Activated T-helper 2 cell treated with anti-CD3 and anti-CD28 coated beads, Interferon-gamma antibody, Interleukin-2, Interleukin-4, amounts not matched to agents 10 μg/mL and 5 μg/mL and 100 μg/mL, durations not matched to agents 14 hours and 24 hours and 36 hours (primary cell): ENCODE measurements at regions not wholly inside any gene's neighbourhood (a gene's known extent, or its start where the extent isn't known, plus 50 kb on each side); places are given as distances from the start of the nearest gene placed in this dataset.
A peak's percentile ranks its signal among the peaks of the same experiment; 100 is the strongest.
"Not testable (repeated sequence)": the region's sequence is repeated elsewhere in the genome, so short reads cannot be mapped to it uniquely, and the experiment has no call there.

Experiments
- DNase-seq: peaks from one replicate; pipeline ENCODE4 v3.0.0; 2021; ENCODE audit warnings: low spot score
- H3K27ac Mint-ChIP-seq: one replicate; pipeline ENCODE4 v1.8.0; 2021; ENCODE audit warnings: mixed read lengths
- H3K27me3 Mint-ChIP-seq: one replicate; pipeline ENCODE4 v1.8.0; 2021; ENCODE audit warnings: low read depth, mixed read lengths
- H3K36me3 Mint-ChIP-seq: one replicate; pipeline ENCODE4 v1.8.0; 2021; ENCODE audit warnings: low read depth, mixed read lengths
- H3K4me1 Mint-ChIP-seq: one replicate; pipeline ENCODE4 v1.8.0; 2021; ENCODE audit warnings: low read depth, mixed read lengths
- H3K4me3 Mint-ChIP-seq: one replicate; pipeline ENCODE4 v1.8.0; 2021; ENCODE audit warnings: low read depth, mild to moderate bottlenecking, moderate library complexity, mixed read lengths
- H3K9me3 Mint-ChIP-seq: one replicate; pipeline ENCODE4 v1.8.0; 2021; ENCODE audit warnings: mixed read lengths
- intact Hi-C: fragments of 100-400 bp; cut with micrococcal nuclease; formaldehyde crosslinking; loops from one replicate; pipeline ENCODE4 v1.15.1; 2023

- peaks cover 22% of the 10 kb centered on the region for H3K9me3 Mint-ChIP-seq
- no peak overlapping the region for H3K4me3 Mint-ChIP-seq
- DNase-seq: no peak
- intact Hi-C loops: no loop called here
- H3K27me3 Mint-ChIP-seq: no peaks in the 10 kb centered on the region
- H3K36me3 Mint-ChIP-seq: peaks cover 21% of the 10 kb centered on the region
- H3K27ac Mint-ChIP-seq: no peak overlapping the region
- H3K4me1 Mint-ChIP-seq: peaks cover 39% of the 10 kb centered on the region
These were observed 145.3 kb upstream of the FAM3C start for GRCh38 chr7:121541457-121541856.

GRCh38 chr7:121540138-121540537 lies 144.0 kb upstream of the FAM3C start:
- Mint-ChIP-seq H3K27ac (no peak overlapping the region), H3K4me3 (no peak overlapping the region)
- intact Hi-C loops: no loop called here

GRCh38 chr7:121537031-121537430 lies 140.9 kb upstream of the FAM3C start:
- Mint-ChIP-seq H3K36me3 (peaks cover 12% of the 10 kb centered on the region), H3K27ac (no peak overlapping the region), H3K9me3 (peaks cover 14% of the 10 kb centered on the region), H3K4me3 (no peak overlapping the region), H3K27me3 (no peaks in the 10 kb centered on the region), H3K4me1 (peaks cover 14% of the 10 kb centered on the region)
- no peak for DNase-seq
- intact Hi-C loops: no loop called here

More at GRCh38 chr7:121540138-121540537, 144.0 kb upstream of the FAM3C start:
- Mint-ChIP-seq H3K36me3 (peaks cover 17% of the 10 kb centered on the region), H3K4me1 (peaks cover 26% of the 10 kb centered on the region), H3K9me3 (peaks cover 15% of the 10 kb centered on the region), H3K27me3 (no peaks in the 10 kb centered on the region)
- DNase-seq: no peak

GRCh38 chr7:121531175-121532070 lies 135.3 kb upstream of the FAM3C start:
- H3K27me3 Mint-ChIP-seq: no peaks in the 10 kb centered on the region
- no peak for DNase-seq

GRCh38 chr7:121530227-121531174 lies 134.4 kb upstream of the FAM3C start:
- Mint-ChIP-seq H3K27ac (peak overlapping the region; percentile 94), H3K4me1 (peaks cover 40% of the 10 kb centered on the region), H3K27me3 (no peaks in the 10 kb centered on the region), H3K36me3 (peaks cover 18% of the 10 kb centered on the region), H3K4me3 (peak overlapping the region; percentile 45), H3K9me3 (peaks cover 5% of the 10 kb centered on the region)
- intact Hi-C loops: loop anchor here (1.0 to 5.0 kb wide), 9 partner anchors 12 to 578 kb away; partner anchors contain the start of genes FAM3C and ING3
- peak; percentile 62 for DNase-seq

More at GRCh38 chr7:121531175-121532070, 135.3 kb upstream of the FAM3C start:
- peak overlapping the region; percentile 94 for H3K27ac Mint-ChIP-seq
- H3K4me1 Mint-ChIP-seq: peaks cover 38% of the 10 kb centered on the region
- no peak overlapping the region for H3K4me3 Mint-ChIP-seq
- H3K36me3 Mint-ChIP-seq: peaks cover 18% of the 10 kb centered on the region
- H3K9me3 Mint-ChIP-seq: peaks cover 5% of the 10 kb centered on the region
- intact Hi-C loops: loop anchor here (2.0 to 5.0 kb wide), 2 partner anchors 551 to 579 kb away; partner anchors contain the start of gene ING3

GRCh38 chr7:121529003-121529402 lies 132.9 kb upstream of the FAM3C start:
- Mint-ChIP-seq H3K4me3 (no peak overlapping the region), H3K4me1 (peaks cover 41% of the 10 kb centered on the region), H3K36me3 (peaks cover 18% of the 10 kb centered on the region), H3K9me3 (peaks cover 5% of the 10 kb centered on the region), H3K27ac (peak overlapping the region; percentile 94), H3K27me3 (no peaks in the 10 kb centered on the region)
- intact Hi-C loops: no loop called here
- DNase-seq: no peak

- H3K4me1 Mint-ChIP-seq: peaks cover 42% of the 10 kb centered on the region
- H3K27me3 Mint-ChIP-seq, H3K27ac Mint-ChIP-seq, H3K4me3 Mint-ChIP-seq, H3K9me3 Mint-ChIP-seq, DNase-seq, intact Hi-C loops, H3K36me3 Mint-ChIP-seq: not testable (repeated sequence)
These were observed 130.1 kb upstream of the FAM3C start for GRCh38 chr7:121526210-121526609.

- Mint-ChIP-seq H3K27me3 (no peaks in the 10 kb centered on the region), H3K4me3 (no peak overlapping the region), H3K4me1 (peaks cover 42% of the 10 kb centered on the region), H3K27ac (no peak overlapping the region), H3K9me3 (no peaks in the 10 kb centered on the region), H3K36me3 (peaks cover 9% of the 10 kb centered on the region)
- no peak for DNase-seq
- intact Hi-C loops: no loop called here
These were observed 129.2 kb upstream of the FAM3C start for GRCh38 chr7:121525155-121525819.

- Mint-ChIP-seq H3K4me1 (peaks cover 36% of the 10 kb centered on the region), H3K27ac (no peak overlapping the region), H3K27me3 (no peaks in the 10 kb centered on the region), H3K4me3 (no peak overlapping the region), H3K36me3 (peaks cover 5% of the 10 kb centered on the region), H3K9me3 (peaks cover 9% of the 10 kb centered on the region)
- DNase-seq: no peak
- intact Hi-C loops: no loop called here
These were observed 125.7 kb upstream of the FAM3C start for GRCh38 chr7:121521711-121522400.

GRCh38 chr7:121520911-121521310 lies 124.8 kb upstream of the FAM3C start:
- DNase-seq: no peak

GRCh38 chr7:121519548-121520521 lies 123.7 kb upstream of the FAM3C start:
- peaks cover 9% of the 10 kb centered on the region for H3K9me3 Mint-ChIP-seq
- H3K27ac Mint-ChIP-seq: peak overlapping the region; percentile 14
- H3K27me3 Mint-ChIP-seq: no peaks in the 10 kb centered on the region
- intact Hi-C loops: no loop called here
- H3K4me3 Mint-ChIP-seq: no peak overlapping the region
- DNase-seq: no peak
- H3K36me3 Mint-ChIP-seq: peaks cover 5% of the 10 kb centered on the region
- H3K4me1 Mint-ChIP-seq: peaks cover 31% of the 10 kb centered on the region

More at GRCh38 chr7:121520911-121521310, 124.8 kb upstream of the FAM3C start:
- Mint-ChIP-seq H3K4me3 (no peak overlapping the region), H3K4me1 (peaks cover 34% of the 10 kb centered on the region), H3K9me3 (peaks cover 9% of the 10 kb centered on the region), H3K27me3 (no peaks in the 10 kb centered on the region), H3K36me3 (peaks cover 5% of the 10 kb centered on the region), H3K27ac (no peak overlapping the region)
- intact Hi-C loops: no loop called here
